ENCODE measurements at regions not wholly inside any gene's neighbourhood (a gene's known extent, or its start where the extent isn't known, plus 50 kb on each side); places are given as distances from the start of the nearest gene placed in this dataset.

- TF ChIP-seq POLR2A (IDR thresholded peaks at IDR 0.05) (no peak), CTCF (IDR thresholded peaks at IDR 0.05) (no peak)
- H3K4me3 ChIP-seq (ENCODE audit: low read depth, poor library complexity, severe bottlenecking) = no peak overlapping the region
- 42 to 45% methylated on average over 12 to 13 of the region's 13 CpGs for WGBS, 2 donors
- intact Hi-C loops (cut with DNase I; ENCODE audit: low total_unique reads) = loop anchor here (10.0 kb wide), 1 partner anchor 152 kb away; no protein-coding TSS in a partner anchor
- peak; percentile 71 to 93 for DNase-seq (ENCODE audit: low spot score in 2 of 2)
These were observed 133.9 kb downstream of the C9orf50 start for GRCh38 chr9:129486756-129487657.

DNA sequence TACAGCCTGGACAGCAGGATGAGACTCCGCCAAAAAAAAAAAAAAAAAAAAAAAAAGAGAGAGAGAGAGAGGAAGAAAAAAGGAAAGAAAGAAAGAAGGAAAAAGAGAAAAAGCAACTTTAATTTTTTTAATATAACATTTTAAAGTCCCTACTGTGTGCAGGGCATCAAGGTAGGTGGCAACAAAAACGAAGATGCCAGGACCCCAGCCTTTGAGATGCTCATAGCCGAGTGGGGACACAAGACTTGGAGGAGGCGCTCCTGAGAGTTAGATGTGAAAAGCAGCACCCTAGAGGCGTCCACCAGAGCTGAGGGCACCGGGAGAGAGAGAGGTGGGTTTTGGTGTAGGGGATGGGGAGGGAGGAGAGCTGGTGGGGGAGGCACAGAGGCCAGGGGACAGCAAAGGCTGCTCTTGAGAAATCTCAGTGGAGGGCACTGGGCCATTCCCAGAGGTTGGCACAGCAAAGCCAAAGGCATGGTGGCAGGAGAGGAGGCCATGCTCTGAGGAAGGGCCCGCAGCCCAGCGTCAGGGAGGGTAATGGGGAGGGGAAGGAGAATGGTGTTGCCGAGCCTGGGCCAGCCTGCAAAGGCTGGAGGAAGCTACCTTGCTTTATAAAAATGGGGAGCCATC lies 135.6 kb downstream of the C9orf50 start:
- 70 to 74% methylated on average over 9 of the region's 9 CpGs for WGBS, 2 donors
- TF ChIP-seq POLR2A (IDR thresholded peaks at IDR 0.05) (no peak), CTCF (IDR thresholded peaks at IDR 0.05) (no peak)
- DNase-seq (ENCODE audit: low spot score in 2 of 2) = no peak
- intact Hi-C loops (cut with DNase I; ENCODE audit: low total_unique reads) = loop anchor here (10.0 kb wide), 1 partner anchor 150 kb away; no protein-coding TSS in a partner anchor
- no peak overlapping the region for H3K4me3 ChIP-seq (ENCODE audit: low read depth, poor library complexity, severe bottlenecking)

- intact Hi-C loops (cut with DNase I; ENCODE audit: low total_unique reads) = loop anchor here (10.0 kb wide), 1 partner anchor 150 kb away; no protein-coding TSS in a partner anchor
- 57 to 60% methylated on average over 11 of the region's 11 CpGs for WGBS, 2 donors
- DNase-seq (ENCODE audit: low spot score in 2 of 2) = no peak
- no peak for TF ChIP-seq POLR2A (IDR thresholded peaks at IDR 0.05)
- TF ChIP-seq CTCF (IDR thresholded peaks at IDR 0.05) = no peak
- no peak overlapping the region for H3K4me3 ChIP-seq (ENCODE audit: low read depth, poor library complexity, severe bottlenecking)
These were observed 136.4 kb downstream of the C9orf50 start for GRCh38 chr9:129484352-129485000.

DNA sequence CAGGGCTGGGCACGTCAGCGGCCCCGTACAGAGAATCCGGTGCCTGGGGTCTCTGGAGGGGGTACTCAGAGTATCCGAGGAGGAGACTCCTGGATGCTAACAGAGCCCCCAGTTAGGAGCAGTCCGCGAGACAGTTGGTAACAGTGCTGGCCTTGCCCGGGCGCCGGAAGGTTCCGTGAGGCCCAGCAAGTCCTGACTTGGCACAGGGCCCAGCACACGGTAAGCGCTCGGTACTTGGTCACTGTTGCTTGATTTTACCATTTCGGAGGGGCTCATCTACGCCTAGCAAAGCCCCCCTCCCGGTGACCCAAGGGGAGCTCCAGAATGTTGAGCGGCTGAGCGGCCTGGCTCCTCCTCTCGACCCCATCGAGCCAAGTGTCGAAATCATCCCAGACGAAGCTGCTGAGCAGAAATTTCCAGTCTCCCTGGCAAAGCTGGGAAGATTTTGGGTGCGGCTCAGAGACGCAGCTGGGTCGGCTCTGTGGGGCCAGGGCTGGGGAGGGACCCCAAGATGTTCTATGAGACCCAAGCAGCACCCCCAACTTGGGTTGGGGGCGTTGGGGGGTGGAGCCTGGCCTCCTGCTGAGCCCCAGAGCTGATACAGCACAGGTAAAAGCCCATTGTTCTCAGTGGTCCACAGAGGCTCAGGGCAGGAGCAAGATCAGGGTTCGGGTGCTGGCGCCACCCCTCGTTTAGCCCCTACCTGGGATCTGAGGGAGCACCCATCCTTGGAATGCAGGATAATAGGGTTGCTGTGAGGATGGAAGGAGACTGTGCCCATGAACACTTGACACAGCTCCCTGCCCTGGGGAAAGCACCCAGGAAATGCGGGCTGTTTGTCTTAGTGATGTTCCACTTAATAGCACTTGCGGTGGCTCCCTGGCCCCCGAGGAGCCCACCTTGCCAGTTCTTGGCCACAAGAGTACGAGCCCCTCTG lies 137.2 kb downstream of the C9orf50 start:
- DNase-seq (ENCODE audit: low spot score in 2 of 2) = peak; percentile 93 to 98
- TF ChIP-seq POLR2A (IDR thresholded peaks at IDR 0.05) = no peak
- no peak for TF ChIP-seq CTCF (IDR thresholded peaks at IDR 0.05)
- WGBS, 2 donors = 7 to 8% methylated on average over 26 to 34 of the region's 34 CpGs
- H3K4me3 ChIP-seq (ENCODE audit: low read depth, poor library complexity, severe bottlenecking) = no peak overlapping the region
- intact Hi-C loops (cut with DNase I; ENCODE audit: low total_unique reads) = loop anchor here (10.0 kb wide), 1 partner anchor 149 kb away; no protein-coding TSS in a partner anchor
